Gastroesophageal sphincter (tissue), 3 donors: ENCODE measurements at regions not wholly inside any gene's neighbourhood (a gene's known extent, or its start where the extent isn't known, plus 50 kb on each side); places are given as distances from the start of the nearest gene placed in this dataset.

Source experiments
- CTCF ChIP-seq, 4 experiments: fragments of 200-600 bp in 2 of 4; fragments of 450-650 bp in 2 of 4; sonication (generic) in 1 of 4; IDR thresholded peaks; one replicate each; pipeline ENCODE4 v1.5.1; 2017 to 2019; ENCODE audit warnings: antibody characterized with exemption in 4 of 4, mild to moderate bottlenecking in 2 of 4, moderate library complexity in 2 of 4
- POLR2A ChIP-seq, 2 donors: fragments of 450-650 bp; IDR thresholded peaks; one replicate each; pipeline ENCODE4 v1.6.1; 2017; ENCODE audit warnings: antibody characterized with exemption in 2 of 2, mild to moderate bottlenecking in 2 of 2, moderate library complexity in 1 of 2
- POLR2AphosphoS5 ChIP-seq: sonication (generic); formaldehyde crosslinking; IDR thresholded peaks from one replicate; pipeline ENCODE4 v1.6.1; 2017; ENCODE audit warnings: antibody characterized with exemption

- no peak for TF ChIP-seq CTCF (IDR thresholded peaks at IDR 0.05)
- TF ChIP-seq POLR2A (IDR thresholded peaks at IDR 0.05), result no peak
- TF ChIP-seq POLR2AphosphoS5, result no peak
These were observed 63.0 kb upstream of the TAMM41 start for GRCh38 chr3:11909726-11910125.
